OCI-LY7 (cell line): ENCODE measurements at regions not wholly inside any gene's neighbourhood (a gene's known extent, or its start where the extent isn't known, plus 50 kb on each side); places are given as distances from the start of the nearest gene placed in this dataset.
"Not testable (repeated sequence)": the region's sequence is repeated elsewhere in the genome, so short reads cannot be mapped to it uniquely, and the experiment has no call there.

Experiments
- CTCF ChIP-seq: fragments of 200-600 bp; sonication (generic); conservative IDR thresholded peaks from 2 replicates; pipeline ENCODE4 v1.5.1; 2014; ENCODE audit warnings: mild to moderate bottlenecking, antibody characterized with exemption, low read length, moderate library complexity, mixed read lengths
- EZH2phosphoT487 ChIP-seq: fragments of 200-600 bp; sonication (generic); IDR thresholded peaks from 2 replicates; pipeline ENCODE4 v1.6.1; 2018; ENCODE audit warnings: low read depth, borderline replicate concordance, mild to moderate bottlenecking, mixed run types, antibody characterized with exemption, low read length, moderate library complexity, mixed read lengths

GRCh38 chr10:131385161-131385872, 73.8 kb upstream of the TCERG1L start:
- TF ChIP-seq CTCF, EZH2phosphoT487: not testable (repeated sequence)
